Upper lobe of left lung (tissue), 4 donors: ENCODE measurements at regions not wholly inside any gene's neighbourhood (a gene's known extent, or its start where the extent isn't known, plus 50 kb on each side); places are given as distances from the start of the nearest gene placed in this dataset.

Source experiments
- CTCF ChIP-seq, 6 experiments: fragments of 450-650 bp in 4 of 6; fragments of 200-600 bp in 2 of 6; sonication (generic) in 2 of 6; IDR thresholded peaks; one replicate each; pipeline ENCODE4 v1.5.1; 2016 to 2019; ENCODE audit warnings: antibody characterized with exemption in 6 of 6
- EP300 ChIP-seq, 4 donors: sonication (generic); formaldehyde crosslinking; IDR thresholded peaks; one replicate each; pipeline ENCODE4 v1.5.1; 2017; ENCODE audit warnings: antibody characterized with exemption in 4 of 4, control low read depth in 2 of 4
- POLR2A ChIP-seq, 4 donors: fragments of 450-650 bp; IDR thresholded peaks; one replicate each; pipeline ENCODE4 v1.5.1; 2016 to 2017; ENCODE audit warnings: antibody characterized with exemption in 4 of 4, mild to moderate bottlenecking in 2 of 4
- POLR2AphosphoS5 ChIP-seq, 2 donors: sonication (generic); formaldehyde crosslinking; IDR thresholded peaks; one replicate each; pipeline ENCODE4 v1.5.1; 2017; ENCODE audit warnings: antibody characterized with exemption in 2 of 2

GRCh38 chr5:125814119-125814518 lies 609.1 kb upstream of the GRAMD2B start:
- TF ChIP-seq POLR2AphosphoS5 (IDR thresholded peaks at IDR 0.05) (no peak), CTCF (IDR thresholded peaks at IDR 0.05) (no peak), POLR2A (IDR thresholded peaks at IDR 0.05) (no peak), EP300 (IDR thresholded peaks at IDR 0.05) (no peak)
